ENCODE measurements at regions not wholly inside any gene's neighbourhood (a gene's known extent, or its start where the extent isn't known, plus 50 kb on each side); places are given as distances from the start of the nearest gene placed in this dataset.

- no peak for TF ChIP-seq ZUFSP (CRISPR knock-in tag; IDR thresholded peaks at IDR 0.05; ENCODE audit: borderline replicate concordance)
- TF ChIP-seq KLF9 (CRISPR knock-in tag; IDR thresholded peaks at IDR 0.05; ENCODE audit: low read depth) = no peak
- TF ChIP-seq GTF2F1 (IDR thresholded peaks at IDR 0.05; ENCODE audit: low read length) = no peak
- no peak for TF ChIP-seq ZBTB42 (CRISPR knock-in tag; IDR thresholded peaks at IDR 0.05)
- TF ChIP-seq ZNF546 (CRISPR knock-in tag; conservative IDR thresholded peaks at IDR 0.05) = no peak
- no peak for TF ChIP-seq ZNF510 (CRISPR knock-in tag; IDR thresholded peaks at IDR 0.05; ENCODE audit: low read depth)
- peak; percentile 53 for TF ChIP-seq FOSL2 (CRISPR knock-in tag; IDR thresholded peaks at IDR 0.05)
- no peak for TF ChIP-seq KDM3A (CRISPR knock-in tag; IDR thresholded peaks at IDR 0.05; ENCODE audit: low read depth)
- no peak for TF ChIP-seq GRHL1 (CRISPR knock-in tag; conservative IDR thresholded peaks at IDR 0.05)
Observed at GRCh38 chr21:15495965-15496364, 233.8 kb upstream of the USP25 start (continued).

- Histone ChIP-seq H4K20me1 (ENCODE audit: insufficient read depth, low read length) (no peaks in the 10 kb centered on the region), H3K9ac (ENCODE audit: insufficient read depth, low read depth, low read length) (no peak overlapping the region), H3K9me3 (ENCODE audit: low read length) (no peaks in the 10 kb centered on the region), H3K79me2 (ENCODE audit: insufficient read depth, low read length) (no peaks in the 10 kb centered on the region), H2AFZ (ENCODE audit: low read length) (no peak overlapping the region), H3K4me2 (ENCODE audit: low read depth, low read length) (no peak overlapping the region), H3K27me3 (ENCODE audit: control insufficient read depth in 1 of 2, insufficient read depth in 2 of 2, low read length in 2 of 2) (no peaks in the 10 kb centered on the region), H3K4me1 (ENCODE audit: insufficient read depth, low read length) (no peaks in the 10 kb centered on the region), H3K36me3 (replicated peaks in 1 of 2; ENCODE audit: control insufficient read depth in 1 of 2, insufficient read depth in 2 of 2, low read length in 2 of 2) (no peaks in the 10 kb centered on the region), H3K4me3 (replicated peaks in 1 of 3; ENCODE audit: insufficient read depth in 1 of 3, low read depth in 2 of 3, low read length in 3 of 3) (no peak overlapping the region), H3K27ac (ENCODE audit: extremely low read length, insufficient read depth, low read length) (no peak overlapping the region)
- CTCF ChIA-PET (ENCODE audit: low intra/inter-chr PET ratio, low total read pairs) = no interaction called here
- DNase-seq (ENCODE audit: low spot score) (no peak), FAIRE-seq (no peak), ATAC-seq (no peak)
- in situ Hi-C loops (cut with HindIII; ENCODE audit: extremely low pct_ligation_motif_present, low pct_unique_long_range_greater_than_20kb) (loop anchor here (25.0 kb wide), 1 partner anchor 635 kb away; no protein-coding TSS in a partner anchor), intact Hi-C loops (cut with micrococcal nuclease; ENCODE audit: unreplicated experiment) (no loop called here)
- 2% methylated on average over 2 of the region's 2 CpGs for WGBS (ENCODE audit: low lambda C conversion rate)
- BruUV-seq (replicated peaks) = no TSS peak
- POLR2A ChIA-PET = no interaction called here
- no peak for TF ChIP-seq ZMYM4 (CRISPR knock-in tag; IDR thresholded peaks at IDR 0.05)
- TF ChIP-seq ZNF33B (CRISPR knock-in tag; IDR thresholded peaks at IDR 0.05) = no peak
- TF ChIP-seq AFF4 (CRISPR knock-in tag; IDR thresholded peaks at IDR 0.05) = no peak
- no peak for TF ChIP-seq ZNF577 (CRISPR knock-in tag; IDR thresholded peaks at IDR 0.05; ENCODE audit: borderline replicate concordance, low read depth)
- no peak for TF ChIP-seq ZBTB33 (CRISPR knock-in tag; IDR thresholded peaks at IDR 0.05)
Observed at GRCh38 chr21:15496911-15497310, 232.9 kb upstream of the USP25 start.
